ENCODE measurements at regions not wholly inside any gene's neighbourhood (a gene's known extent, or its start where the extent isn't known, plus 50 kb on each side); places are given as distances from the start of the nearest gene placed in this dataset.

- no peak overlapping the region for H3K4me2 ChIP-seq (ENCODE audit: insufficient read depth, low read length)
Measured at GRCh38 chr7:25580141-25580540, 351.9 kb upstream of the NPVF start.

GRCh38 chr7:25583621-25584020, 355.3 kb upstream of the NPVF start:
- H3K36me3 ChIP-seq (ENCODE audit: insufficient read depth, low read length), result no peaks in the 10 kb centered on the region
- ATAC-seq (ENCODE audit: insufficient read depth, low read depth), result no peak
- no peak for DNase-seq
- no peak overlapping the region for H3K4me2 ChIP-seq (ENCODE audit: insufficient read depth, low read length)
- no peaks in the 10 kb centered on the region for H3K9me3 ChIP-seq (ENCODE audit: insufficient read depth, low read length, severe bottlenecking)
- H3K4me3 ChIP-seq (ENCODE audit: low read depth in 1 of 2, low read length in 2 of 2), result no peak overlapping the region
- no peak overlapping the region for H2AFZ ChIP-seq (ENCODE audit: low read depth, low read length)
- H4K20me1 ChIP-seq (ENCODE audit: insufficient read depth, low read length), result no peaks in the 10 kb centered on the region
- H3K27ac ChIP-seq (ENCODE audit: low read length), result no peak overlapping the region
- H3K27me3 ChIP-seq (ENCODE audit: insufficient read depth, low read length, poor library complexity), result peaks cover 15% of the 10 kb centered on the region
- no peak overlapping the region for H3K9ac ChIP-seq (ENCODE audit: low read depth, low read length)
- TF ChIP-seq CTCF (IDR thresholded peaks at IDR 0.05; ENCODE audit: borderline replicate concordance, extremely low read depth, low read length, poor library complexity, severe bottlenecking) (no peak), EZH2 (IDR thresholded peaks at IDR 0.05; ENCODE audit: borderline replicate concordance, low read depth, low read length, severe bottlenecking) (no peak)
- H3K79me2 ChIP-seq (ENCODE audit: insufficient read depth, low read length), result no peaks in the 10 kb centered on the region
- H3K4me1 ChIP-seq (ENCODE audit: insufficient read depth, low read length), result no peaks in the 10 kb centered on the region

More at GRCh38 chr7:25580141-25580540, 351.9 kb upstream of the NPVF start:
- H4K20me1 ChIP-seq (ENCODE audit: insufficient read depth, low read length), result no peaks in the 10 kb centered on the region
- H3K27me3 ChIP-seq (ENCODE audit: insufficient read depth, low read length, poor library complexity), result peaks cover 11% of the 10 kb centered on the region
- H3K9me3 ChIP-seq (ENCODE audit: insufficient read depth, low read length, severe bottlenecking), result no peaks in the 10 kb centered on the region
- no peaks in the 10 kb centered on the region for H3K79me2 ChIP-seq (ENCODE audit: insufficient read depth, low read length)
- no peaks in the 10 kb centered on the region for H3K4me1 ChIP-seq (ENCODE audit: insufficient read depth, low read length)
- H3K4me3 ChIP-seq (ENCODE audit: low read depth in 1 of 2, low read length in 2 of 2), result no peak overlapping the region
- TF ChIP-seq EZH2 (IDR thresholded peaks at IDR 0.05; ENCODE audit: borderline replicate concordance, low read depth, low read length, severe bottlenecking), result no peak
- no peak for TF ChIP-seq CTCF (IDR thresholded peaks at IDR 0.05; ENCODE audit: borderline replicate concordance, extremely low read depth, low read length, poor library complexity, severe bottlenecking)
- H2AFZ ChIP-seq (ENCODE audit: low read depth, low read length), result no peak overlapping the region
- ATAC-seq (ENCODE audit: insufficient read depth, low read depth), result no peak
- H3K36me3 ChIP-seq (ENCODE audit: insufficient read depth, low read length), result no peaks in the 10 kb centered on the region
- no peak for DNase-seq
- H3K27ac ChIP-seq (ENCODE audit: low read length), result no peak overlapping the region
- H3K9ac ChIP-seq (ENCODE audit: low read depth, low read length), result no peak overlapping the region

GRCh38 chr7:25584112-25584938, 356.0 kb upstream of the NPVF start:
- Histone ChIP-seq H3K9ac (ENCODE audit: low read depth, low read length) (no peak overlapping the region), H3K79me2 (ENCODE audit: insufficient read depth, low read length) (no peaks in the 10 kb centered on the region), H3K4me2 (ENCODE audit: insufficient read depth, low read length) (no peak overlapping the region), H3K36me3 (ENCODE audit: insufficient read depth, low read length) (no peaks in the 10 kb centered on the region), H3K4me1 (ENCODE audit: insufficient read depth, low read length) (no peaks in the 10 kb centered on the region), H3K9me3 (ENCODE audit: insufficient read depth, low read length, severe bottlenecking) (no peaks in the 10 kb centered on the region), H3K27ac (ENCODE audit: low read length) (no peak overlapping the region), H4K20me1 (ENCODE audit: insufficient read depth, low read length) (no peaks in the 10 kb centered on the region), H3K27me3 (ENCODE audit: insufficient read depth, low read length, poor library complexity) (peaks cover 15% of the 10 kb centered on the region), H2AFZ (ENCODE audit: low read depth, low read length) (no peak overlapping the region), H3K4me3 (ENCODE audit: low read depth in 1 of 2, low read length in 2 of 2) (no peak overlapping the region)
- TF ChIP-seq EZH2 (IDR thresholded peaks at IDR 0.05; ENCODE audit: borderline replicate concordance, low read depth, low read length, severe bottlenecking) (no peak), CTCF (IDR thresholded peaks at IDR 0.05; ENCODE audit: borderline replicate concordance, extremely low read depth, low read length, poor library complexity, severe bottlenecking) (no peak)
- ATAC-seq (ENCODE audit: insufficient read depth, low read depth) (no peak), DNase-seq (no peak)
